Loucy (cell line): ENCODE measurements at regions not wholly inside any gene's neighbourhood (a gene's known extent, or its start where the extent isn't known, plus 50 kb on each side); places are given as distances from the start of the nearest gene placed in this dataset.

ENCODE experiments used
- H2AFZ ChIP-seq: fragments of 200-600 bp; sonication (generic); 2 replicates; pipeline ENCODE4 v1.6.0; 2016; ENCODE audit warnings: antibody characterized with exemption, mild to moderate bottlenecking, low read length, moderate library complexity
- H3F3A ChIP-seq: fragments of 200-600 bp; 2 replicates; pipeline ENCODE4 v1.6.0; 2016; ENCODE audit warnings: antibody characterized with exemption, low read depth, mild to moderate bottlenecking
- H3K27me3 ChIP-seq: fragments of 200-600 bp; sonication (generic); 2 replicates; pipeline ENCODE4 v1.6.1; 2014; ENCODE audit warnings: low read length, mild to moderate bottlenecking; ENCODE audit not compliant: insufficient read depth, poor library complexity, severe bottlenecking
- H3K36me3 ChIP-seq: fragments of 200-600 bp; sonication (generic); 2 replicates; pipeline ENCODE4 v1.6.1; 2016; ENCODE audit warnings: low read length; ENCODE audit not compliant: insufficient read depth
- H3K4me1 ChIP-seq: fragments of 200-600 bp; sonication (generic); 2 replicates; pipeline ENCODE4 v1.5.1; 2014; ENCODE audit warnings: low read length, mild to moderate bottlenecking; ENCODE audit not compliant: insufficient read depth, poor library complexity, severe bottlenecking
- H3K4me2 ChIP-seq: fragments of 200-600 bp; sonication (generic); 2 replicates; pipeline ENCODE4 v1.6.0; 2014; ENCODE audit warnings: antibody characterized with exemption, low read length, low read depth, mild to moderate bottlenecking; ENCODE audit not compliant: poor library complexity, severe bottlenecking
- H3K4me3 ChIP-seq: fragments of 200-600 bp; sonication (generic); 2 replicates; pipeline ENCODE4 v1.5.1; 2014; ENCODE audit warnings: low read length, mild to moderate bottlenecking, mixed read lengths; ENCODE audit not compliant: poor library complexity, severe bottlenecking
- H3K79me2 ChIP-seq: fragments of 200-600 bp; sonication (generic); 2 replicates; pipeline ENCODE4 v1.6.1; 2014; ENCODE audit warnings: low read length; ENCODE audit not compliant: insufficient read depth
- H3K9ac ChIP-seq: fragments of 200-600 bp; sonication (generic); 2 replicates; pipeline ENCODE4 v1.6.0; 2014; ENCODE audit warnings: mild to moderate bottlenecking, low read depth, low read length, moderate library complexity; ENCODE audit not compliant: poor library complexity, severe bottlenecking
- H3K9me2 ChIP-seq: fragments of 200-600 bp; sonication (generic); replicated peaks from 2 replicates; pipeline ENCODE4 v1.6.1; 2016; ENCODE audit warnings: low read depth, low read length, mixed read lengths
- H3K9me3 ChIP-seq: fragments of 200-600 bp; sonication (generic); 2 replicates; pipeline ENCODE4 v1.6.1; 2014; ENCODE audit warnings: mild to moderate bottlenecking, antibody characterized with exemption, low read length, low read depth; ENCODE audit not compliant: insufficient read depth
- H4K20me1 ChIP-seq: fragments of 200-600 bp; sonication (generic); 2 replicates; pipeline ENCODE4 v1.6.0; 2014; ENCODE audit warnings: antibody characterized with exemption, low read length, mild to moderate bottlenecking; ENCODE audit not compliant: insufficient read depth, poor library complexity, severe bottlenecking
- CTCF ChIP-seq: fragments of 200-600 bp; sonication (generic); conservative IDR thresholded peaks from 2 replicates; pipeline ENCODE4 v1.5.1; 2014; ENCODE audit warnings: mild to moderate bottlenecking, antibody characterized with exemption, low read length
- EZH2phosphoT487 ChIP-seq: fragments of 200-600 bp; IDR thresholded peaks from 2 replicates; pipeline ENCODE4 v1.6.1; 2018; ENCODE audit warnings: antibody characterized with exemption, mild to moderate bottlenecking, moderate library complexity, borderline replicate concordance

DNA sequence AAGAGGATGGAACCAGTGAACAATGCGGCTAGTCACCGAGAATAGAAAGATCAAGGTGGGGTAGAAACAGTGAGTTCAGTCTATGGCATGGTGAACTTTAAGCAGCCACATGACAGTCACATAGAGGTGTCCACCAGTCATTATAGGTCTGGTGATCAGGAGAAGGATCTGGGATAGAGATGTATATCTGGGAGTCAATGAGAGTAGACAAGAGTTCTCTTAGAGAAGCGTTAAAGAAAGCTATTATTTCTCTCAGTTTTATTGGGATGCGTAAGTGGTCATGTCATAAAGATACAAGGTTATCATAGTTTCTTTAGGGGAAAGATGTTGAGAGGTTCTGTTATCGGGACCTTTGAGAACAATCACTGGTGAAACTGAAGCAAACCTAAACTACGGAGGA, 136.1 kb upstream of the SLC38A2 start:
- H3K4me2 ChIP-seq: no peak overlapping the region
- peaks cover 15% of the 10 kb centered on the region; the same call in 1 of the 2 replicates for H3K9me3 ChIP-seq

DNA sequence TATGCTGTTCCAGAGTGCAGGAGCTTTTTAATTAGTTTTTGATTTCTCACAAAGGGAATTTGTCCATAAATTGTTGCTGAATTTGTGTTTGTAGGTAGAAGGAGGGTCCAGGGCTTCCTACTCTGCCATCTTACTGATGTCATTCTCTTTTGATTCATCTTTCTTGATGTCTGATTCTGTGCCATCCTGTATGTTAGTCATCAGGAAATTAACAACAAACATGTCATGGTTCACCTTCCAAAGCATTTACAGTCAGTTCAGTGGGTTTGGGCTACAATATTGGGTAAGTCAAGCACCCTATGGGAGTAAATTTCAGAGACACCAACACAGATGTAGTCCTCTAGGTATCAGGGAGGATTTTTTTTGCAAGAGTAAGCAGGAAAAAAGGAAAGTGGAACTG, 135.2 kb upstream of the SLC38A2 start:
- Histone ChIP-seq H3K36me3 (no peaks in the 10 kb centered on the region), H3K9ac (no peak overlapping the region), H4K20me1 (no peaks in the 10 kb centered on the region), H3K4me3 (no peak overlapping the region), H2AFZ (no peak overlapping the region), H3K9me2 (no peaks in the 10 kb centered on the region), H3K4me1 (peaks cover 5% of the 10 kb centered on the region), H3K4me2 (no peak overlapping the region), H3K9me3 (peaks cover 15% of the 10 kb centered on the region; the same call in 1 of the 2 replicates), H3K79me2 (no peaks in the 10 kb centered on the region), H3F3A (no peaks in the 10 kb centered on the region), H3K27me3 (no peaks in the 10 kb centered on the region)
- TF ChIP-seq CTCF: no peak

More for the DNA sequence above, 136.1 kb upstream of the SLC38A2 start:
- H3K9ac ChIP-seq: no peak overlapping the region
- H3K27me3 ChIP-seq: no peaks in the 10 kb centered on the region
- no peaks in the 10 kb centered on the region for H3K36me3 ChIP-seq
- TF ChIP-seq EZH2phosphoT487 (no peak), CTCF (no peak)
- H3K4me1 ChIP-seq: peaks cover 14% of the 10 kb centered on the region
- no peak overlapping the region for H2AFZ ChIP-seq
- H3F3A ChIP-seq: no peaks in the 10 kb centered on the region
- no peaks in the 10 kb centered on the region for H3K79me2 ChIP-seq
- H4K20me1 ChIP-seq: no peaks in the 10 kb centered on the region
- H3K4me3 ChIP-seq: no peak overlapping the region
- H3K9me2 ChIP-seq: no peaks in the 10 kb centered on the region

GRCh38 chr12:46506961-46507360, 134.4 kb upstream of the SLC38A2 start:
- Histone ChIP-seq H2AFZ (no peak overlapping the region), H3K9me3 (peaks cover 15% of the 10 kb centered on the region; the same call in 1 of the 2 replicates), H3K9me2 (no peaks in the 10 kb centered on the region)

More at GRCh38 chr12:46506961-46507360, 134.4 kb upstream of the SLC38A2 start:
- H3K4me2 ChIP-seq: no peak overlapping the region
- no peak overlapping the region for H3K9ac ChIP-seq
- H3F3A ChIP-seq: no peaks in the 10 kb centered on the region
- H3K27me3 ChIP-seq: no peaks in the 10 kb centered on the region
- no peaks in the 10 kb centered on the region for H3K4me1 ChIP-seq
- H3K36me3 ChIP-seq: no peaks in the 10 kb centered on the region
- TF ChIP-seq CTCF (no peak), EZH2phosphoT487 (no peak)
- no peak overlapping the region for H3K4me3 ChIP-seq
- no peaks in the 10 kb centered on the region for H4K20me1 ChIP-seq
- H3K79me2 ChIP-seq: no peaks in the 10 kb centered on the region
